Body of pancreas (tissue), 4 donors: ENCODE measurements at regions not wholly inside any gene's neighbourhood (a gene's known extent, or its start where the extent isn't known, plus 50 kb on each side); places are given as distances from the start of the nearest gene placed in this dataset.

Source experiments
- ATAC-seq: fragments of 150-250 bp; one replicate; pipeline ENCODE4 v1.9.1; 2016
- DNase-seq, 4 donors: peaks; one replicate each; pipeline ENCODE4 v3.0.0-alpha.2; 2019
- H3K27ac ChIP-seq, 4 donors: fragments of 200-600 bp; sonication (generic); 1 replicate in 3 of 4; 2 replicates in 1 of 4; pipeline versions ENCODE4 v1.5.1 to v1.6.1; 2016 to 2019; ENCODE audit warnings: mild to moderate bottlenecking in 1 of 4, mixed read lengths in 1 of 4, moderate library complexity in 1 of 4
- H3K27me3 ChIP-seq, 2 donors: fragments of 200-600 bp; sonication (generic); one replicate each; pipeline ENCODE4 v1.6.0; 2016; ENCODE audit warnings: mild to moderate bottlenecking in 1 of 2
- H3K36me3 ChIP-seq, 2 donors: fragments of 200-600 bp; sonication (generic); replicated peaks in 1 of 2; 2 replicates each; pipeline ENCODE4 v1.5.1; 2016; ENCODE audit warnings: low read depth in 2 of 2; ENCODE audit not compliant: insufficient read depth in 1 of 2
- H3K4me1 ChIP-seq: fragments of 200-600 bp; sonication (generic); one replicate; pipeline ENCODE4 v1.6.0; 2016
- H3K4me3 ChIP-seq, 2 donors: fragments of 200-600 bp; sonication (generic); 1 replicate in 1 of 2; 2 replicates in 1 of 2; pipeline ENCODE4 v1.5.1; 2016 to 2019
- H3K9me3 ChIP-seq, 3 donors: fragments of 200-600 bp; sonication (generic); 1 replicate in 2 of 3; 2 replicates in 1 of 3; pipeline ENCODE4 v1.5.1; 2016
- CTCF ChIP-seq, 7 experiments: fragments of 450-650 bp in 4 of 7; fragments of 200-600 bp in 3 of 7; sonication (generic) in 3 of 7; IDR thresholded peaks; one replicate each; pipeline ENCODE4 v1.5.1; 2016 to 2019; ENCODE audit warnings: antibody characterized with exemption in 7 of 7
- POLR2A ChIP-seq, 3 donors: fragments of 450-650 bp; IDR thresholded peaks; one replicate each; pipeline ENCODE4 v1.6.1; 2016; ENCODE audit warnings: antibody characterized with exemption in 3 of 3, mild to moderate bottlenecking in 2 of 3
- WGBS, 2 donors: methylation state at CpG; one replicate each; pipeline ENCODE4 v1.1.5; 2017; 5-methylcytosine and 5-hydroxymethylcytosine counted together
- intact Hi-C: fragments of 100-400 bp; cut with DNase I; formaldehyde crosslinking; loops from one replicate; pipeline ENCODE4 v1.15.1; 2023

- Histone ChIP-seq H3K9me3 (no peaks in the 10 kb centered on the region), H3K36me3 (no peaks in the 10 kb centered on the region), H3K4me3 (no peak overlapping the region), H3K27me3 (no peaks in the 10 kb centered on the region), H3K27ac (no peak overlapping the region), H3K4me1 (no peaks in the 10 kb centered on the region)
- 69 to 78% methylated on average over 2 of the region's 2 CpGs for WGBS, 2 donors
- intact Hi-C loops = no loop called here
- DNase-seq (no peak), ATAC-seq (no peak)
- TF ChIP-seq CTCF (IDR thresholded peaks at IDR 0.05) (no peak), POLR2A (IDR thresholded peaks at IDR 0.05) (no peak)
These were observed 119.5 kb downstream of the RAD51AP2 start for GRCh38 chr2:17398770-17399169.

GRCh38 chr2:17388798-17389197 is 129.4 kb downstream of the RAD51AP2 start:
- Histone ChIP-seq H3K9me3 (no peaks in the 10 kb centered on the region), H3K4me1 (no peaks in the 10 kb centered on the region), H3K27me3 (no peaks in the 10 kb centered on the region), H3K4me3 (no peak overlapping the region), H3K27ac (no peak overlapping the region), H3K36me3 (no peaks in the 10 kb centered on the region)
- DNase-seq (no peak), ATAC-seq (no peak)
- TF ChIP-seq CTCF (IDR thresholded peaks at IDR 0.05) = no peak
- TF ChIP-seq POLR2A (IDR thresholded peaks at IDR 0.05) = no peak
- intact Hi-C loops = no loop called here

- H3K27ac ChIP-seq = no peak overlapping the region
- intact Hi-C loops = no loop called here
- 51 to 69% methylated on average over 2 of the region's 2 CpGs for WGBS, 2 donors
- DNase-seq = no peak
- no peak for ATAC-seq
- H3K27me3 ChIP-seq = no peaks in the 10 kb centered on the region
- no peaks in the 10 kb centered on the region for H3K36me3 ChIP-seq
- no peak for TF ChIP-seq POLR2A (IDR thresholded peaks at IDR 0.05)
- TF ChIP-seq CTCF (IDR thresholded peaks at IDR 0.05) = no peak
- H3K9me3 ChIP-seq = no peaks in the 10 kb centered on the region
- no peaks in the 10 kb centered on the region for H3K4me1 ChIP-seq
- no peak overlapping the region for H3K4me3 ChIP-seq
These were observed 130.6 kb downstream of the RAD51AP2 start for GRCh38 chr2:17387591-17387990.

- Histone ChIP-seq H3K36me3 (no peaks in the 10 kb centered on the region), H3K4me3 (no peak overlapping the region), H3K9me3 (no peaks in the 10 kb centered on the region), H3K27me3 (no peaks in the 10 kb centered on the region), H3K4me1 (no peaks in the 10 kb centered on the region), H3K27ac (no peak overlapping the region)
- ATAC-seq = no peak
- 46 to 64% methylated on average over 2 of the region's 2 CpGs for WGBS, 2 donors
- DNase-seq = no peak
- intact Hi-C loops = no loop called here
- no peak for TF ChIP-seq CTCF (IDR thresholded peaks at IDR 0.05)
- no peak for TF ChIP-seq POLR2A (IDR thresholded peaks at IDR 0.05)
These were observed 131.5 kb downstream of the RAD51AP2 start for GRCh38 chr2:17386771-17387170.

- WGBS, 2 donors = 18 to 22% methylated on average over 1 of the region's 1 CpG
These were observed 138.2 kb downstream of the RAD51AP2 start for GRCh38 chr2:17380003-17380402.

More at GRCh38 chr2:17380003-17380402, 138.2 kb downstream of the RAD51AP2 start:
- no peak overlapping the region for H3K27ac ChIP-seq
- no peak for TF ChIP-seq CTCF (IDR thresholded peaks at IDR 0.05)
- TF ChIP-seq POLR2A (IDR thresholded peaks at IDR 0.05) = no peak
- H3K4me3 ChIP-seq = no peak overlapping the region
- ATAC-seq (no peak), DNase-seq (no peak)
- intact Hi-C loops = no loop called here
- no peaks in the 10 kb centered on the region for H3K27me3 ChIP-seq
- no peaks in the 10 kb centered on the region for H3K36me3 ChIP-seq
- H3K4me1 ChIP-seq = no peaks in the 10 kb centered on the region
- no peaks in the 10 kb centered on the region for H3K9me3 ChIP-seq
